ENCODE measurements at regions not wholly inside any gene's neighbourhood (a gene's known extent, or its start where the extent isn't known, plus 50 kb on each side); places are given as distances from the start of the nearest gene placed in this dataset.

GRCh38 chr17:69677130-69677529, 262.6 kb downstream of the MAP2K6 start:
- no peak for DNase-seq
- no peak overlapping the region for H3K27ac ChIP-seq (ENCODE audit: low read depth in 2 of 2, low read length in 1 of 2)
- TF ChIP-seq RAD21 (IDR thresholded peaks at IDR 0.05; ENCODE audit: low read length) (peak; percentile 57), EP300 (IDR thresholded peaks at IDR 0.05; ENCODE audit: borderline replicate concordance in 1 of 2, low read depth in 1 of 2, low read length in 1 of 2) (no peak), SMC3 (IDR thresholded peaks at IDR 0.05; ENCODE audit: low read depth, low read length) (no peak)
- ChIA-PET CTCF (interaction anchor here (0.7 kb wide), 2 partner anchors 10 to 85 kb away, joined by 3 to 6 read pairs; no protein-coding TSS in a partner anchor), POLR2A (no interaction called here)
- H3K9ac ChIP-seq: no peak overlapping the region
- no peaks in the 10 kb centered on the region for H3K79me2 ChIP-seq (ENCODE audit: insufficient read depth)
- H3K4me3 ChIP-seq (ENCODE audit: low read depth in 2 of 2, low read length in 1 of 2): no peak overlapping the region
- peaks cover 0 to 6% of the 10 kb centered on the region in 2 experiments; a peak in 2 of 4 replicates for H3K4me1 ChIP-seq (ENCODE audit: control insufficient read depth in 1 of 2, insufficient read depth in 2 of 2, low read depth in 1 of 2, low read length in 1 of 2)
- 54% methylated on average over 6 of the region's 6 CpGs for WGBS (ENCODE audit: low lambda C conversion rate)
- H3K4me2 ChIP-seq: no peak overlapping the region
- H3K27me3 ChIP-seq (ENCODE audit: insufficient read depth): no peaks in the 10 kb centered on the region
- no peaks in the 10 kb centered on the region for H3K9me3 ChIP-seq
- H4K20me1 ChIP-seq (ENCODE audit: insufficient read depth): no peaks in the 10 kb centered on the region
- H3K9me2 ChIP-seq: no peaks in the 10 kb centered on the region
- H2AFZ ChIP-seq (ENCODE audit: low read depth): peak overlapping the region; percentile 36
- H3K36me3 ChIP-seq (replicated peaks in 1 of 2; ENCODE audit: control insufficient read depth in 1 of 2, insufficient read depth in 2 of 2, low read length in 1 of 2): no peaks in the 10 kb centered on the region
- peaks cover 22% of the 10 kb centered on the region for H3F3A ChIP-seq (replicated peaks; ENCODE audit: insufficient read depth)

GRCh38 chr17:69678206-69678605, 263.7 kb downstream of the MAP2K6 start:
- no peak overlapping the region for H2AFZ ChIP-seq (ENCODE audit: low read depth)
- CTCF ChIA-PET: no interaction called here

More at GRCh38 chr17:69678206-69678605, 263.7 kb downstream of the MAP2K6 start:
- no peak overlapping the region for H3K27ac ChIP-seq (ENCODE audit: low read depth in 2 of 2, low read length in 1 of 2)
- peaks cover 12% of the 10 kb centered on the region for H3F3A ChIP-seq (replicated peaks; ENCODE audit: insufficient read depth)
- H3K9ac ChIP-seq: no peak overlapping the region
- POLR2A ChIA-PET: no interaction called here
- TF ChIP-seq RAD21 (IDR thresholded peaks at IDR 0.05; ENCODE audit: low read length) (no peak), RXRA (IDR thresholded peaks at IDR 0.05; ENCODE audit: borderline replicate concordance, low read depth) (no peak), TEAD4 (IDR thresholded peaks at IDR 0.05; ENCODE audit: borderline replicate concordance, insufficient read depth) (no peak), TCF12 (IDR thresholded peaks at IDR 0.05) (no peak), SMC3 (IDR thresholded peaks at IDR 0.05; ENCODE audit: low read depth, low read length) (no peak), EP300 (IDR thresholded peaks at IDR 0.05; ENCODE audit: borderline replicate concordance in 1 of 2, low read depth in 1 of 2, low read length in 1 of 2) (no peak), EZH2phosphoT487 (IDR thresholded peaks at IDR 0.05; ENCODE audit: borderline replicate concordance, low read depth) (no peak), RCOR1 (IDR thresholded peaks at IDR 0.05; ENCODE audit: low read length) (no peak), CHD2 (IDR thresholded peaks at IDR 0.05; ENCODE audit: low read length, partially characterized antibody) (no peak), MAX (IDR thresholded peaks at IDR 0.05; ENCODE audit: low read depth) (no peak), REST (IDR thresholded peaks at IDR 0.05; ENCODE audit: low read depth, low read length) (no peak)
- 54% methylated on average over 2 of the region's 2 CpGs for WGBS (ENCODE audit: low lambda C conversion rate)
- DNase-seq: no peak
- H3K36me3 ChIP-seq (replicated peaks in 1 of 2; ENCODE audit: control insufficient read depth in 1 of 2, insufficient read depth in 2 of 2, low read length in 1 of 2): no peaks in the 10 kb centered on the region
- H3K9me3 ChIP-seq: no peaks in the 10 kb centered on the region
- H3K4me2 ChIP-seq: no peak overlapping the region
- H3K9me2 ChIP-seq: no peaks in the 10 kb centered on the region
- H3K79me2 ChIP-seq (ENCODE audit: insufficient read depth): no peaks in the 10 kb centered on the region
- H3K27me3 ChIP-seq (ENCODE audit: insufficient read depth): no peaks in the 10 kb centered on the region
- no peaks in the 10 kb centered on the region for H4K20me1 ChIP-seq (ENCODE audit: insufficient read depth)
- no peak overlapping the region for H3K4me3 ChIP-seq (ENCODE audit: low read depth in 2 of 2, low read length in 1 of 2)
- peaks cover 0 to 6% of the 10 kb centered on the region in 2 experiments; a peak in 2 of 4 replicates for H3K4me1 ChIP-seq (ENCODE audit: control insufficient read depth in 1 of 2, insufficient read depth in 2 of 2, low read depth in 1 of 2, low read length in 1 of 2)

Data from SK-N-SH (cell line).